Mucosa of rectum (tissue), 2 donors: ENCODE measurements at regions not wholly inside any gene's neighbourhood (a gene's known extent, or its start where the extent isn't known, plus 50 kb on each side); places are given as distances from the start of the nearest gene placed in this dataset.
A peak's percentile ranks its signal among the peaks of the same experiment; 100 is the strongest.

ENCODE experiments used
- H3K27ac ChIP-seq, 2 donors: one replicate each; pipeline ENCODE4 v1.7.0; 2013; ENCODE audit warnings: inconsistent platforms in 2 of 2, low read depth in 2 of 2, low read length in 2 of 2
- H3K27me3 ChIP-seq, 2 donors: one replicate each; pipeline ENCODE4 v1.7.0; 2013; ENCODE audit warnings: low read length in 2 of 2; ENCODE audit not compliant: control insufficient read depth in 2 of 2, insufficient read depth in 2 of 2
- H3K36me3 ChIP-seq, 2 donors: one replicate each; pipeline ENCODE4 v1.7.0; 2013; ENCODE audit warnings: low read length in 2 of 2; ENCODE audit not compliant: control insufficient read depth in 2 of 2, insufficient read depth in 2 of 2
- H3K4me1 ChIP-seq, 2 donors: one replicate each; pipeline ENCODE4 v1.7.0; 2013; ENCODE audit warnings: low read length in 2 of 2, mild to moderate bottlenecking in 1 of 2; ENCODE audit not compliant: control insufficient read depth in 2 of 2, insufficient read depth in 2 of 2
- H3K4me3 ChIP-seq, 2 donors: one replicate each; pipeline ENCODE4 v1.7.0; 2013; ENCODE audit warnings: low read length in 2 of 2
- H3K9ac ChIP-seq, 2 donors: one replicate each; pipeline ENCODE4 v1.7.0; 2013; ENCODE audit warnings: low read length in 2 of 2, low read depth in 1 of 2, mild to moderate bottlenecking in 1 of 2
- H3K9me3 ChIP-seq, 2 donors: one replicate each; pipeline ENCODE4 v1.7.0; 2013; ENCODE audit warnings: low read length in 2 of 2; ENCODE audit not compliant: control insufficient read depth in 2 of 2
- donor health status: healthy.
- donor health status: Normal muscosa, but diverticular disease.

DNA sequence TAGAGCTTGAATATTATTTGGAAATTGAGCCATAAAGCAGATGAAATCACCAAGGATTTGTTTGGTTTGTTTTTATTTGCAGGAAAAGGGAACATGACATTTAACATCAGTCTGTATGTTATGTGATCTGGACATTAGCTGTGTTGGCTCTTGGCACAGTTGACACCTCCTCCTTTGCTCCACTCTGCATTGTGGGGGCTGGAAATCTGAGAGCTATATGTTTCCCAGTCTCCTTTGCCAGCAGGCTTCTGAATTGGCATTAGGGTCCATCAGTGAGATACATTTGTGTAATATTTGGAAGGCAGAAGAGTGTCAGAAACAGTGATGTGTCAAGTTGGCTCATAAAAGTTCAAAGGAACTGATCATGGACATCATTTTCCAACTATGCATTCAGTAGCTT, 322.1 kb upstream of the ATP2B1 start:
- Histone ChIP-seq H3K36me3 (no peaks in the 10 kb centered on the region), H3K9me3 (no peaks in the 10 kb centered on the region), H3K27me3 (no peaks in the 10 kb centered on the region), H3K4me3 (no peak overlapping the region), H3K27ac (no peak overlapping the region), H3K9ac (no peak overlapping the region), H3K4me1 (peaks cover 0 to 3% of the 10 kb centered on the region in 2 donors)

DNA sequence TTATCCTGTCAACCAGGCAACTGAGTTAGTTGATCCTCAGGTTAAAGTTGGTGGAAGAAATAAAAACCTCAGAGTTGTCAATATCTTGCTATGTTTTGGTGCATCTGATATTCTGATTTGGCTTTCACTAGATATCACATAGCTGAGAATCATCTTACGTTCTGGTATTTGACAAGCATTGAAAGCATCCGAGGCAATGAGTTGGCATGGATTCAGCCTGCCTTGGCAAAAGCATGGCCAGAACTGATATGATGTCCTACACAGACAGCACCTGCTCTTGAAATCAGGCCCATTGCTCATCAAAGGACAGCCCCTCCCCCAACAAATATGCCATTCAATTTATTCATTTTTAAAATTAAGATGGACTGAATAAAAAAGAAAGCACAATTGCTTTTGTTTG, 320.7 kb upstream of the ATP2B1 start:
- Histone ChIP-seq H3K27me3 (no peaks in the 10 kb centered on the region), H3K27ac (no peak overlapping the region), H3K4me1 (peaks cover 0 to 3% of the 10 kb centered on the region in 2 donors), H3K9ac (no peak overlapping the region), H3K36me3 (no peaks in the 10 kb centered on the region), H3K4me3 (no peak overlapping the region), H3K9me3 (no peaks in the 10 kb centered on the region)

DNA sequence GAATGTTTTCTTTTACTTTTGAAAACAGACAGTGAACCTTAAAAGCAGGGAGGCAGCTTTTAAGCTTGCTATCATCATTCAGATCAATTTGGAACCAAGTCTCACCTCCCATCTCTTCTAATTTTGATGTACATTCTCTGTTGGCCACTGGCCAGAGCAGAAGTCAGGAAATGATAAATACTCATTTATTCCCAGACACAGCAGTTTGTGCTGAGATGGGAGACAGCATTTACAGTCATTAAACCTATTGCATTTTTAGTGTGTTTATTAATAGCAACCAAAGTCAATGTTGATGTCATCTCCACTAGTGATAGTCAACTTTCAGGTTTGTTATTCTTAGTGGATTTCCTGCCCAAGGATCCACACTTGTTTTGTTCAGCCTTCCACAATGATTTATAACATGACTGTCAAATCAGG, 320.0 kb upstream of the ATP2B1 start:
- Histone ChIP-seq H3K27ac (no peak overlapping the region), H3K9ac (no peak overlapping the region), H3K9me3 (no peaks in the 10 kb centered on the region), H3K27me3 (no peaks in the 10 kb centered on the region), H3K4me3 (peak overlapping the region in 1 of 2 donors; percentile 8), H3K36me3 (no peaks in the 10 kb centered on the region), H3K4me1 (peaks cover 0 to 3% of the 10 kb centered on the region in 2 donors)

DNA sequence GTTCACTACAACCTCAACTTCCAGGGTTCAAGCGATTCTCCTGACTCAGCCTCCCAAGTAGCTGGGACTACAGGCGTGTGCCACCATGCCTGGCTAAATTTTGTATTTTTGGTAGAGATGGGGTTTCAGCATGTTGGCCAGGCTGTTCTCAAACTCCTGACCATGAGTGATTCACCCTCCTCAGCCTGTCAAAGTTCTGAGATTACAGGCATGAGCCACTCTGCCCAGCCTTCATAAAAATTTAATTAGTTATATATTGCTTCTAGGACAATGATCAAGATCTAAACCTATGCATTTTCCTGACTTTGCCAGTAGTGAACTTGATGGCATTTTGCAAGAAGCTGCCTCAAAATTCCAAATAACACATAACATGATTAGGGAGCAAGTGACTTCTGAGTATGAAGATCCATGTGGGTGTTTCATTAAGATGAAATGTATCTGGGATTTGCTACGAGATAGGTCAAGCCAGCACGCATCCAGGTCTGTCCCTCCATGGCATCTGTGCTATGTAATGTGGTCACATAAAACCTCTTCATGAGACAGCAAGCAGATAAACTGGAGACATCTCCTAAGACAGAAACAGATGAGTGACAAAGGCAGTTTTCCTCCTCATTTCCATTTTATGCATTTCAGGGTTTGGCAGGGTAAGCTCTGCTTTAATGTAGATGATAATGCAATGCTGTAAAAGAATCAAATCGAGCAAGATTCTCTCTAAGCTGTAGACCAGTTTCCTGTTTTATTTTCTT, 319.4 kb upstream of the ATP2B1 start:
- Histone ChIP-seq H3K4me1 (peaks cover 0 to 3% of the 10 kb centered on the region in 2 donors), H3K36me3 (no peaks in the 10 kb centered on the region), H3K9ac (no peak overlapping the region), H3K4me3 (no peak overlapping the region), H3K27ac (no peak overlapping the region), H3K9me3 (no peaks in the 10 kb centered on the region), H3K27me3 (no peaks in the 10 kb centered on the region)

DNA sequence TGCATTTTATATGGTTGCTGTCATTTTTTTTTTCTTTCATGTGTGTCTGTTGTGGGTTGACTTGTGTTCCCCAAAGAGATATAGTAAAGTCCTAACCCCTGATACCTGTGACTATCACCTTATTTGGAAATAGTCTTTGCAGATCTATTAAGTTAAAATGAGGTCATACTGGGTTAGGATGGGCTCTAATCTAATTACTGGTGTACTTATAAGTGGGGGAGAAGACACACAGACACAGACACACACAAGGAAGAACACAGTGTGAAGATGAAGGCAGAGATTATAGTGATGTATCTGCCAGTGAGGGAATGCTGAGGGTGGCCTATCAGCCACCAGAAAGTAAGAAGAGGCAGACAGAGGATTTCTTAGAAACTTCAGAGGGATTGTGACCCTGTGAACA, 318.4 kb upstream of the ATP2B1 start:
- Histone ChIP-seq H3K9me3 (no peaks in the 10 kb centered on the region), H3K4me1 (peaks cover 0 to 3% of the 10 kb centered on the region in 2 donors), H3K9ac (no peak overlapping the region), H3K36me3 (no peaks in the 10 kb centered on the region), H3K4me3 (no peak overlapping the region), H3K27ac (no peak overlapping the region), H3K27me3 (no peaks in the 10 kb centered on the region)

DNA sequence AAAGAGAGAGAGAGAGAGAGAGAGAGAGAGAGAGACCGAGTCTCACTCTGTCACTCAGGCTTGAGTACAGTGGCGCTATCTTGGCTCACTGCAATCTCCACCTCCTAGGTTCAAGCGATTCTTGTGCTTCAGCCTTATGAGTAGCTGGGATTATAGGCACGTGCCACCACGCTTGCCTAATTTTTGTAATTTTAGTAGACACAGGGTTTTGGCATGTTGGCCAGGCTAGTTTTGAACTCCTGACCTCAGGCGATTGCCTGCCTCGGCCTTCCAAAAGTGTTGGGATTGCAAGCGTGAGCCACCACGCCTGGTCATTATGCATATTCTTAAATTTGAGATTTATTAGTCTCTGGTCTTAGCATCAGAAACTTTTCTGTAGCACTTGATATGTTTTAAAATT, 317.9 kb upstream of the ATP2B1 start:
- Histone ChIP-seq H3K27ac (no peak overlapping the region), H3K36me3 (no peaks in the 10 kb centered on the region), H3K27me3 (no peaks in the 10 kb centered on the region), H3K4me1 (peaks cover 3% of the 10 kb centered on the region in 2 donors), H3K9ac (no peak overlapping the region), H3K9me3 (no peaks in the 10 kb centered on the region), H3K4me3 (no peak overlapping the region)

DNA sequence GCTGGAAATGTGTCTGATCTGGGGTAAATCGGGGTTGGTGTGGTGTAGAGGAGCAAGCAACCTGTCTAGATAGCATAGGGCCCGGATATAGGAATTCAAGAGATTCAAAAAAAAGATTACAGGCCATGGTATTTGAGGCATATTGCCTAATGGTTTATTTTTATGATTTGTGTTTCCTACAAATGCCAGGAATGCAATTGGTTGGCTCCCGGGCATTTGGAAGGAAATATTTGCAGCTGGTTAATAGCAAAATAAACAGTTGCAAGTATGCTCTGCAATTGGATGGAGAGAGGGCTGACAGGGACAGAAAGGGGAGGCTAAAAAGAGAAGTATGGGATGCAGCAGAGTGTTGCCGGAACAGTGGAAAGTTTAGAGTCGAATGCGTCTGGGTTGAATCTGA, 315.6 kb upstream of the ATP2B1 start:
- Histone ChIP-seq H3K4me3 (no peak overlapping the region), H3K27ac (no peak overlapping the region)

DNA sequence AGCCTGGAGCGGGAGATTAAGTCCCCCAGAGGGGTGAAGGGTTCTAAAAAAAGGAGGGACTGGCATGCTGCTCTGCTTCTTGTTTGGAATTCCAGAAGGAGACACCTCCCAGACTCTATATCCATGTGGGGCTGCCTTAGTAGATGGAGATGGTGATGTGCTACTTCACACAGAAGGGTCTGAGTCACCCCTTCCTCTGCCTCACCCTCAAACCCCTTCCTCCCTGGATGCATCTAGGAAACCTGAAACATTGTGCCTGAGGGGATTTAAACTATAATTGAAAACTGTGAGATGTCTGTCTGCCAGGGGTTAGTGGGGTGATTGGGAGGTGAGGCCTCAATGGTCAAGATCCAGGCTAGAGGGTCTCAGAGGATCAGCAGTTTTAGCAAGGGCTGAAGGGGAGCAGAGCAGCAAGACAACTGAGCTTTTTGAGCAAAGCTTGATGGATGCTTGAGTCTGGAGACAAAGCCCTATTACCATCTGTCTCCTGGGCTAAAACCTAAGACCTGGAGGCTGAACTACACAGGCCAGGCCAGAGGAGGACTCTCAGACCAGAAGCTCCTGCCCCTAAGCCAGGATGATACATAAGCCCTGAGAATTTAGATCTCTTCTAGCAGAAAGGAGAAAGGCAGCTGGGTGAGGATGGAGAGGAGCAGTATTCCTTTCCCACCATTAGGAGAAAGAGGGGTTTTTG, 314.7 kb upstream of the ATP2B1 start:
- H3K4me3 ChIP-seq: no peak overlapping the region
- H3K4me1 ChIP-seq: peaks cover 3% of the 10 kb centered on the region in 2 donors
- no peaks in the 10 kb centered on the region for H3K36me3 ChIP-seq
- H3K9ac ChIP-seq: no peak overlapping the region
- H3K27me3 ChIP-seq: no peaks in the 10 kb centered on the region
- no peaks in the 10 kb centered on the region for H3K9me3 ChIP-seq
- no peak overlapping the region for H3K27ac ChIP-seq

More for the DNA sequence above, 315.6 kb upstream of the ATP2B1 start:
- Histone ChIP-seq H3K27me3 (no peaks in the 10 kb centered on the region), H3K9ac (no peak overlapping the region), H3K4me1 (peaks cover 3% of the 10 kb centered on the region in 2 donors), H3K36me3 (no peaks in the 10 kb centered on the region), H3K9me3 (no peaks in the 10 kb centered on the region)

DNA sequence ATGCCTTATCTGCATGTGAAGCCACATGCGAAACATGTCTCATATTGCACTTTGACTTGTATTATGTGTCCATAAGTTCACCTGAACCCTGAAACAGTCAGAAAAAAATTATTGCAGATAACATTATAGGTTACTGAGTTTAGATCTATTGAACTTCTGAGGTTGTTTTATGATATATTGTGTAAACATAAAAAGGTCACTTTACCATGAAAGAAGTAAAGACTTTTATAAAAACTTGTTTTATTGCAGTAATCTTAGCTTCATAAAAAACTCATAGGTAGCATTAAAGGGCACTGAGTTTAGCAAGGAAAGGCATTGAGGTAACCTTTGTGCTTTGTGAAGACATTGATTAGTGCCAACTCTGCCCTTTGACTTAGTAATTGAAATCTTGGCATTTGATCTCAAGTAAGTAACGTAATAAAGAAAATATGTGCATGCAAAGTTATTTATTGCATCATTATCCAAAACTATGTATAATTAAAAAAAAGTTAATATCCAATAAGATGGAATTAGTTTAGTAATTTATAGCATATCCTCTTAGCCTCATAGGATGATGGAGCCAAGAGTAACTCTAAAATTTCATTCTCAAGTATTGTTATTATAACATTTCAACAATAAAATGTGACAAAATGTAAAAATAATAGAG, 313.3 kb upstream of the ATP2B1 start:
- H3K9me3 ChIP-seq: no peaks in the 10 kb centered on the region
- no peak overlapping the region for H3K4me3 ChIP-seq
- H3K4me1 ChIP-seq: peaks cover 3% of the 10 kb centered on the region in 2 donors
- H3K27me3 ChIP-seq: no peaks in the 10 kb centered on the region
- H3K27ac ChIP-seq: no peak overlapping the region
- H3K9ac ChIP-seq: no peak overlapping the region
- no peaks in the 10 kb centered on the region for H3K36me3 ChIP-seq

DNA sequence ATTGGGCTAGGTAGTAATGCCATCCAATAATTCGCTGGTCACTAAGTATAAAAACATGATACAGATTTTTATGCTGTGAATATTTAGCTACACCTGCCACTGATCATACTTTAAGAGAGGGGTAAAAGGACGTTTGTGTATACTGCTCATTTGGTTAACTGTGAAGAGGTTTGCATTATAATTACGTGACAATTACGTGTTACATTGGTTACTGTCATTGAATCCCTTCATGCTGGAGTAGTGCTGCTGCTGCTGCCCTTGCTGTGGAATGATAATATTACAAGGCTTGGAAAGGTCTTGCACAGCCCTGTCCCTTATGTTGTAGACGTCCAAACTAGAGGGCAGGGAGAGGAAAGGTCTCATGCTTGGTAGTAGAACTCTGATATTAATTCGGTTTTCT, 312.2 kb upstream of the ATP2B1 start:
- Histone ChIP-seq H3K4me1 (peaks cover 0 to 3% of the 10 kb centered on the region in 2 donors), H3K27me3 (no peaks in the 10 kb centered on the region), H3K9me3 (no peaks in the 10 kb centered on the region), H3K9ac (no peak overlapping the region), H3K4me3 (no peak overlapping the region), H3K27ac (no peak overlapping the region), H3K36me3 (no peaks in the 10 kb centered on the region)
